K562 (cell line): ENCODE measurements at regions not wholly inside any gene's neighbourhood (a gene's known extent, or its start where the extent isn't known, plus 50 kb on each side); places are given as distances from the start of the nearest gene placed in this dataset.

ENCODE experiments used
- ATAC-seq: fragments of 200-7000 bp; cut with Tn5 transposase; 3 replicates; pipeline ENCODE4 v1.9.1; 2020; ENCODE audit warnings: moderate library complexity
- BruUV-seq: library from RNA; stranded (reverse); fragments of 400-500 nt; replicated peaks from 2 replicates; lab custom pipeline; 2021; lab: Mats Ljungman, UMichigan
- CTCF ChIA-PET: fragments of 300-600 bp; formaldehyde crosslinking; extraction: SDS; loops from one replicate; lab custom pipeline; 2021; ENCODE audit warnings: low intra/inter-chr PET ratio; lab: Yijun Ruan, JAX
- POLR2A ChIA-PET: fragments of 300-600, 350-650 bp; sonication (Branson Sonifier 250); formaldehyde crosslinking; extraction: SDS; loops from one replicate; lab custom pipeline; 2021; ENCODE audit warnings: antibody characterized with exemption, inconsistent platforms; lab: Yijun Ruan, JAX
- DNase-seq, 4 experiments: peaks; one replicate each; pipeline versions ENCODE4 v3.0.0 to v3.0.0-alpha.2; 2011 to 2018; ENCODE audit warnings: low spot score in 3 of 4, mixed read lengths in 3 of 4; ENCODE audit errors: extremely low read depth in 1 of 4
- FAIRE-seq: peaks from 2 replicates; lab custom pipeline; 2011; peaks lifted over from hg19 to GRCh38; lab: Jason Lieb, UNC
- H2AFZ ChIP-seq: 2 replicates; pipeline ENCODE4 v1.6.0; 2011; ENCODE audit warnings: low read depth, low read length, control low read depth, inconsistent platforms
- H3K27ac ChIP-seq: fragments of 200-600 bp; 3 replicates; pipeline ENCODE4 v1.8.0; 2011; ENCODE audit warnings: low read depth, mild to moderate bottlenecking, control low read depth, inconsistent platforms, low read length, moderate library complexity, mixed read lengths; ENCODE audit errors: extremely low read depth
- H3K27me3 ChIP-seq, 2 experiments: fragments of 300-600 bp in 1 of 2; 2 replicates in 1 of 2; 3 replicates in 1 of 2; pipeline versions ENCODE4 v1.6.0 to v1.8.0; 2011; ENCODE audit warnings: inconsistent platforms in 2 of 2, low read length in 2 of 2, mild to moderate bottlenecking in 1 of 2, mixed read lengths in 1 of 2, moderate library complexity in 1 of 2; ENCODE audit not compliant: control insufficient read depth in 2 of 2, insufficient read depth in 2 of 2
- H3K36me3 ChIP-seq: fragments of 300-600 bp; 3 replicates; pipeline ENCODE4 v1.8.0; 2011; ENCODE audit warnings: mild to moderate bottlenecking, low read length, inconsistent platforms; ENCODE audit not compliant: control insufficient read depth, insufficient read depth
- H3K4me1 ChIP-seq, 2 experiments: fragments of 200-600 bp in 1 of 2; replicated peaks in 1 of 2; 2 replicates in 1 of 2; 3 replicates in 1 of 2; pipeline versions ENCODE4 v1.5.1 to v1.8.0; 2011; ENCODE audit warnings: inconsistent platforms in 2 of 2, low read length in 2 of 2, mild to moderate bottlenecking in 1 of 2, mixed read lengths in 1 of 2, moderate library complexity in 1 of 2; ENCODE audit not compliant: control insufficient read depth in 2 of 2, insufficient read depth in 2 of 2
- H3K4me2 ChIP-seq: 2 replicates; pipeline ENCODE4 v1.6.1; 2011; ENCODE audit warnings: low read length, control low read depth, inconsistent platforms, mixed read lengths; ENCODE audit not compliant: insufficient read depth
- H3K4me3 ChIP-seq: fragments of 200-600 bp; sonication (generic), shearing (Covaris generic); 2 replicates; pipeline ENCODE4 v1.5.1; 2016; ENCODE audit warnings: control low read depth, inconsistent platforms
- H3K79me2 ChIP-seq: fragments of 200-600 bp; 3 replicates; pipeline ENCODE4 v1.8.0; 2011; ENCODE audit warnings: low read length, inconsistent platforms; ENCODE audit not compliant: control insufficient read depth, insufficient read depth
- H3K9ac ChIP-seq, 2 experiments: 2 replicates each; pipeline versions ENCODE4 v1.6.0 to v1.6.1; 2011; ENCODE audit warnings: low read depth in 2 of 2, low read length in 2 of 2, control low read depth in 1 of 2, inconsistent platforms in 1 of 2, mild to moderate bottlenecking in 1 of 2, mixed read lengths in 1 of 2; ENCODE audit not compliant: insufficient read depth in 1 of 2
- H3K9me1 ChIP-seq: one replicate; pipeline ENCODE4 v1.6.0; 2011; ENCODE audit warnings: inconsistent platforms, mild to moderate bottlenecking, low read length, moderate library complexity; ENCODE audit not compliant: control insufficient read depth, insufficient read depth
- H3K9me3 ChIP-seq: replicated peaks from 2 replicates; pipeline ENCODE4 v1.5.1; 2011; ENCODE audit warnings: low read depth, low read length, inconsistent platforms; ENCODE audit not compliant: control insufficient read depth, insufficient read depth
- H4K20me1 ChIP-seq: replicated peaks from 2 replicates; pipeline ENCODE4 v1.6.1; 2011; ENCODE audit warnings: low read length, inconsistent platforms, mixed read lengths; ENCODE audit not compliant: control insufficient read depth, insufficient read depth
- C11orf30 ChIP-seq: fragments of 450-650 bp; IDR thresholded peaks from 2 replicates; pipeline ENCODE4 v1.6.1; 2016; ENCODE audit warnings: low read depth, mild to moderate bottlenecking
- CXXC5 ChIP-seq: fragments of 250-450 bp; sonication (Bioruptor Pico); IDR thresholded peaks from 2 replicates; pipeline ENCODE4 v1.8.0; 2022; ENCODE audit warnings: inconsistent platforms, mild to moderate bottlenecking, moderate library complexity
- GABPA ChIP-seq: fragments of 200-800 bp; sonication (Bioruptor generic); conservative IDR thresholded peaks from 2 replicates; pipeline ENCODE4 v1.6.1; 2016; ENCODE audit warnings: low read depth, missing genetic modification characterization, missing compliant biosample characterization
- GATA2 ChIP-seq: sonication (generic); formaldehyde crosslinking; IDR thresholded peaks from 2 replicates; pipeline ENCODE4 v1.4.0; 2020; ENCODE audit warnings: mild to moderate bottlenecking, missing genetic modification reagents
- HDAC6 ChIP-seq: IDR thresholded peaks from 2 replicates; pipeline ENCODE4 v1.6.1; 2012; ENCODE audit warnings: low read depth, mild to moderate bottlenecking, control low read depth, inconsistent platforms, low read length, moderate library complexity
- KDM1A ChIP-seq, 2 experiments: fragments of 450-650 bp; IDR thresholded peaks; 2 replicates each; pipeline ENCODE4 v1.6.1; 2016; ENCODE audit warnings: mild to moderate bottlenecking in 2 of 2
- NR2C2 ChIP-seq, 2 experiments: fragments of 200-800 bp in 1 of 2; sonication (Bioruptor generic) in 1 of 2; sonication (generic) in 1 of 2; formaldehyde crosslinking in 1 of 2; IDR thresholded peaks; 2 replicates each; pipeline versions ENCODE4 v1.6.1 to v1.8.0; 2016 to 2022; ENCODE audit warnings: mild to moderate bottlenecking in 1 of 2, missing compliant biosample characterization in 1 of 2, missing genetic modification characterization in 1 of 2, missing genetic modification reagents in 1 of 2
- NUFIP1 ChIP-seq: fragments of 450-650 bp; IDR thresholded peaks from 2 replicates; pipeline ENCODE4 v1.6.1; 2018; ENCODE audit not compliant: partially characterized antibody
- RAD21 ChIP-seq, 2 experiments: fragments of 250-450 bp in 1 of 2; fragments of 450-650 bp in 1 of 2; sonication (Bioruptor Pico) in 1 of 2; formaldehyde crosslinking in 1 of 2; IDR thresholded peaks in 1 of 2; conservative IDR thresholded peaks in 1 of 2; 2 replicates each; pipeline versions ENCODE4 v1.4.0 to v1.8.0; 2020 to 2022; ENCODE audit warnings: mild to moderate bottlenecking in 2 of 2, moderate library complexity in 1 of 2
- WGBS: fragments of 100-300 bp; shearing (Covaris generic); methylation state at CpG from one replicate; pipeline ENCODE4 v1.1.6; 2016; ENCODE audit warnings: low coverage, mixed read lengths; ENCODE audit not compliant: insufficient coverage; ENCODE audit errors: missing lambda C conversion rate; 5-methylcytosine and 5-hydroxymethylcytosine counted together
- in situ Hi-C: fragments of 300-500 bp; cut with MboI; formaldehyde crosslinking; loops from 4 replicates; pipeline ENCODE4 v1.15.0; 2018; ENCODE audit warnings: inconsistent platforms, mixed read lengths
- intact Hi-C: fragments of 100-400 bp; cut with micrococcal nuclease; formaldehyde crosslinking; loops from 2 replicates; pipeline ENCODE4 v1.14.2; 2022
- TF ChIP-seq, protein P1 (sequence below), 3 experiments: fragments of 200-800 bp in 1 of 3; sonication (Bioruptor generic) in 1 of 3; sonication (generic) in 1 of 3; formaldehyde crosslinking in 1 of 3; IDR thresholded peaks; 2 replicates each; pipeline versions ENCODE4 v1.6.1 to v1.8.0; 2016 to 2022; ENCODE audit warnings: mild to moderate bottlenecking in 2 of 3, missing compliant biosample characterization in 2 of 3, missing genetic modification characterization in 2 of 3, missing genetic modification reagents in 1 of 3
- TF ChIP-seq, protein P2 (sequence below): fragments of 450-650 bp; IDR thresholded peaks from 2 replicates; pipeline ENCODE4 v1.6.1; 2016; ENCODE audit warnings: mild to moderate bottlenecking

DNA sequence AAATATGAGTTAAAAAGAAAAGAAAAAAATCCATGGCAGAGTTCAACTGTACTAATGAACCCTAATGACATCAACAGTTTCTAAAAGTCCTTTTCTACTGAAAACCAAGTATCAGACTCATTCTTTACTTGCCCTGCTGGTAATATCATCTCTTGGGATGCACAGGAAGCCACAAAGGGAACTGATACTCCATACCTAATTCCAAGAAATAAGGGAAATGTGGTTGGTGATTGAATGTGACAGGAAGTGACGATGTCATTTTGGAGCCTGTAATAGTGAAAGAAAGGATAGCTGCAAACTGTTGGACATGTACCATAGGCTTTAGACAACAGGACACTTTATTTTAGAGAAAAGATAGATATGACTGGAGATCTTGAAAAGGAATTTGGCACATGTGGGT is 98.7 kb upstream of the VAV3 start:
- Histone ChIP-seq H3K4me2 (no peak overlapping the region), H3K36me3 (no peaks in the 10 kb centered on the region), H3K27ac (no peak overlapping the region), H4K20me1 (no peaks in the 10 kb centered on the region), H2AFZ (no peak overlapping the region), H3K9me1 (no peaks in the 10 kb centered on the region), H3K4me3 (no peak overlapping the region), H3K27me3 (no peaks in the 10 kb centered on the region; a peak in 1 of 5 replicates)
- POLR2A ChIA-PET, result no interaction called here
- FAIRE-seq (no peak), ATAC-seq (no peak)
- 0% methylated on average over 1 of the region's 1 CpG for WGBS
- intact Hi-C loops, result no loop called here
- no peak for TF ChIP-seq HDAC6
- TF ChIP-seq GABPA, result 0 out of 2 replicates have a peak, but pooled peaks have one; percentile 37
- TF ChIP-seq, protein P1, sequence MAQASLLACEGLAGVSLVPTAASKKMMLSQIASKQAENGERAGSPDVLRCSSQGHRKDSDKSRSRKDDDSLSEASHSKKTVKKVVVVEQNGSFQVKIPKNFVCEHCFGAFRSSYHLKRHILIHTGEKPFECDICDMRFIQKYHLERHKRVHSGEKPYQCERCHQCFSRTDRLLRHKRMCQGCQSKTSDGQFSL (CRISPR knock-in tag; IDR thresholded peaks at IDR 0.05), result no peak
- TF ChIP-seq, protein P1 (tag; IDR thresholded peaks at IDR 0.05), result no peak
- TF ChIP-seq, all 486 proteins: peak for 1
- CTCF ChIA-PET, result no interaction called here
- no peaks in the 10 kb centered on the region for H3K79me2 ChIP-seq
- no peaks in the 10 kb centered on the region for H3K4me1 ChIP-seq
- H3K9me3 ChIP-seq, result no peaks in the 10 kb centered on the region
- H3K9ac ChIP-seq, result no peak overlapping the region
- DNase-seq, result no peak
- in situ Hi-C loops, result no loop called here
- BruUV-seq, result no TSS peak

DNA sequence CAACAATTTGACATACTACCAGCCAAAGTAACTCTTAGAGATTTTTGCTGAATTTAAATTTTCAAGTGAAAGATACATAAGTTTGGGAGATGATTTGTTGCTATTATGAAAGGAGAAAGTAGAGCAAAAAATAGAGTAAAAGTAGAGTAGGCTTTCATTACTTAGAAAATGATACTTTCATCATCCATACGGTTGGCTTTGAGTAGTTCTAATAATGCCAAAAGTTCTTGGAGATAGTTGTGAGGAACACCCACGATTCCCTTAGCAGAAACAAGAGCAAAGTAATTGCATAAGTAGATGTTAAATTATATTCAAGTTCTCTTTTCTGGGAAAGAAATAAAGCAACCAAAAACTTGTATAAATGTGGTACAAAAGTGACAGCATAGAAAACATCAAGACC is 95.0 kb upstream of the VAV3 start:
- intact Hi-C loops (no loop called here), in situ Hi-C loops (no loop called here)
- Histone ChIP-seq H3K27ac (no peak overlapping the region), H3K79me2 (no peaks in the 10 kb centered on the region), H4K20me1 (no peaks in the 10 kb centered on the region), H3K4me2 (no peak overlapping the region), H3K4me3 (no peak overlapping the region), H2AFZ (no peak overlapping the region), H3K36me3 (no peaks in the 10 kb centered on the region), H3K9me1 (no peaks in the 10 kb centered on the region), H3K9me3 (no peaks in the 10 kb centered on the region), H3K9ac (no peak overlapping the region), H3K4me1 (no peaks in the 10 kb centered on the region), H3K27me3 (peaks cover 0 to 3% of the 10 kb centered on the region in 2 experiments; a peak in 2 of 5 replicates)
- no peak for ATAC-seq
- no peak for DNase-seq
- ChIA-PET POLR2A (no interaction called here), CTCF (no interaction called here)
- WGBS, result 0% methylated on average over 2 of the region's 2 CpGs
- no peak for FAIRE-seq
- no TSS peak for BruUV-seq
- TF ChIP-seq, protein P2, sequence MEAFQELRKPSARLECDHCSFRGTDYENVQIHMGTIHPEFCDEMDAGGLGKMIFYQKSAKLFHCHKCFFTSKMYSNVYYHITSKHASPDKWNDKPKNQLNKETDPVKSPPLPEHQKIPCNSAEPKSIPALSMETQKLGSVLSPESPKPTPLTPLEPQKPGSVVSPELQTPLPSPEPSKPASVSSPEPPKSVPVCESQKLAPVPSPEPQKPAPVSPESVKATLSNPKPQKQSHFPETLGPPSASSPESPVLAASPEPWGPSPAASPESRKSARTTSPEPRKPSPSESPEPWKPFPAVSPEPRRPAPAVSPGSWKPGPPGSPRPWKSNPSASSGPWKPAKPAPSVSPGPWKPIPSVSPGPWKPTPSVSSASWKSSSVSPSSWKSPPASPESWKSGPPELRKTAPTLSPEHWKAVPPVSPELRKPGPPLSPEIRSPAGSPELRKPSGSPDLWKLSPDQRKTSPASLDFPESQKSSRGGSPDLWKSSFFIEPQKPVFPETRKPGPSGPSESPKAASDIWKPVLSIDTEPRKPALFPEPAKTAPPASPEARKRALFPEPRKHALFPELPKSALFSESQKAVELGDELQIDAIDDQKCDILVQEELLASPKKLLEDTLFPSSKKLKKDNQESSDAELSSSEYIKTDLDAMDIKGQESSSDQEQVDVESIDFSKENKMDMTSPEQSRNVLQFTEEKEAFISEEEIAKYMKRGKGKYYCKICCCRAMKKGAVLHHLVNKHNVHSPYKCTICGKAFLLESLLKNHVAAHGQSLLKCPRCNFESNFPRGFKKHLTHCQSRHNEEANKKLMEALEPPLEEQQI, result no peak
- TF ChIP-seq C11orf30, result no peak
- no peak for TF ChIP-seq CXXC5 (CRISPR knock-in tag)
- no peak for TF ChIP-seq GATA2
- TF ChIP-seq KDM1A (IDR thresholded peaks at IDR 0.05), result no peak
- no peak for TF ChIP-seq NUFIP1
- no peak for TF ChIP-seq NR2C2 (CRISPR knock-in tag; IDR thresholded peaks at IDR 0.05)
- no peak for TF ChIP-seq NR2C2 (tag; IDR thresholded peaks at IDR 0.05)
- no peak for TF ChIP-seq RAD21 (CRISPR knock-in tag; conservative IDR thresholded peaks at IDR 0.05 in 1 of 2, IDR thresholded peaks at IDR 0.05 in 1 of 2)
